ENCODE measurements at regions not wholly inside any gene's neighbourhood (a gene's known extent, or its start where the extent isn't known, plus 50 kb on each side); places are given as distances from the start of the nearest gene placed in this dataset.

DNA sequence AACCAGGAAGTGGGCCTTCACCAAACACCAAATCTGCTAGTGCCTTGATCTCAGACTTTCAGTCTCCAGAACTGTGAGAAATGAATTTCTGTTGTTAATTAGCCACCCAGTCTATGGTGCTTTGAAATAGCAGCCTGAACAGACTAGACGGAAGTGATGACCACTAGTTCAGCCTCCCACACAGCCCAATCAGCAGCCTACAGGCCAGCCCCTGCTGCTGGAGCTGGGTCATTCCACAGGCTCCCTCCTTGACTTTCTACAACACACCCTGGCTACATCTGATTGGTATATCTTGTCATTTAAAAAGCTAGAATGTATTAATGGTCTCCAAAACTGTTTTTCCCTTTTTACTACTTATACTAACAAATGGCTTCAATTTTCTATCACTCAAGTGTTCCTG lies 277.2 kb upstream of the TAC1 start:
- Histone ChIP-seq H3K9me3 (no peaks in the 10 kb centered on the region), H3K36me3 (ENCODE audit: low read depth) (no peaks in the 10 kb centered on the region), H3K4me1 (ENCODE audit: low read depth) (no peaks in the 10 kb centered on the region), H3K4me3 (no peak overlapping the region)
- ATAC-seq (no peak), DNase-seq (no peak)
- intact Hi-C loops (cut with DNase I, micrococcal nuclease): no loop called here
- TF ChIP-seq, protein P1, sequence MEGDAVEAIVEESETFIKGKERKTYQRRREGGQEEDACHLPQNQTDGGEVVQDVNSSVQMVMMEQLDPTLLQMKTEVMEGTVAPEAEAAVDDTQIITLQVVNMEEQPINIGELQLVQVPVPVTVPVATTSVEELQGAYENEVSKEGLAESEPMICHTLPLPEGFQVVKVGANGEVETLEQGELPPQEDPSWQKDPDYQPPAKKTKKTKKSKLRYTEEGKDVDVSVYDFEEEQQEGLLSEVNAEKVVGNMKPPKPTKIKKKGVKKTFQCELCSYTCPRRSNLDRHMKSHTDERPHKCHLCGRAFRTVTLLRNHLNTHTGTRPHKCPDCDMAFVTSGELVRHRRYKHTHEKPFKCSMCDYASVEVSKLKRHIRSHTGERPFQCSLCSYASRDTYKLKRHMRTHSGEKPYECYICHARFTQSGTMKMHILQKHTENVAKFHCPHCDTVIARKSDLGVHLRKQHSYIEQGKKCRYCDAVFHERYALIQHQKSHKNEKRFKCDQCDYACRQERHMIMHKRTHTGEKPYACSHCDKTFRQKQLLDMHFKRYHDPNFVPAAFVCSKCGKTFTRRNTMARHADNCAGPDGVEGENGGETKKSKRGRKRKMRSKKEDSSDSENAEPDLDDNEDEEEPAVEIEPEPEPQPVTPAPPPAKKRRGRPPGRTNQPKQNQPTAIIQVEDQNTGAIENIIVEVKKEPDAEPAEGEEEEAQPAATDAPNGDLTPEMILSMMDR (IDR thresholded peaks at IDR 0.05): no peak

DNA sequence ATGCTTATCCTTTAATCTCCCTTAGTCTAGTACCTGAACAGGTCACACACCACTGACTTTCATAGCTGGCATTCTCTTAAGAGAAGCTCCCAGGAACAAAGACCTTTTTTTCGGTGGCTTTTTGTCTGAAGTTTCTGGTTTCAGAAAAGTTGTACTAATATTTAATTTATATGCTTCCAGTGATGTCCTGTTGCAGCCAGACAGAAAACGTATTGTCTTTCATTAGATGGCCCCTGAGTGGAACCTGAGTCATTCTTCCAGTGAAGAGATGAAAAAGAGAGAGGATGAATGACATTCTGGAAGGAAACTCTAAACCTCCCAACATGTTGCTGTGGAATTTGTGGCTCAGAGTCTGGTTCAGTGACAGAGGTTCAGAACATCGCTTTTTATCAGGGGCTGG lies 274.8 kb upstream of the TAC1 start:
- DNase-seq: no peak
- peaks cover 8% of the 10 kb centered on the region for H3K9me3 ChIP-seq
- intact Hi-C loops (cut with DNase I, micrococcal nuclease): no loop called here
- H3K4me1 ChIP-seq (ENCODE audit: low read depth): no peaks in the 10 kb centered on the region
- TF ChIP-seq, protein P1 (IDR thresholded peaks at IDR 0.05): no peak
- ATAC-seq: no peak
- H3K4me3 ChIP-seq: no peak overlapping the region
- H3K36me3 ChIP-seq (ENCODE audit: low read depth): no peaks in the 10 kb centered on the region

DNA sequence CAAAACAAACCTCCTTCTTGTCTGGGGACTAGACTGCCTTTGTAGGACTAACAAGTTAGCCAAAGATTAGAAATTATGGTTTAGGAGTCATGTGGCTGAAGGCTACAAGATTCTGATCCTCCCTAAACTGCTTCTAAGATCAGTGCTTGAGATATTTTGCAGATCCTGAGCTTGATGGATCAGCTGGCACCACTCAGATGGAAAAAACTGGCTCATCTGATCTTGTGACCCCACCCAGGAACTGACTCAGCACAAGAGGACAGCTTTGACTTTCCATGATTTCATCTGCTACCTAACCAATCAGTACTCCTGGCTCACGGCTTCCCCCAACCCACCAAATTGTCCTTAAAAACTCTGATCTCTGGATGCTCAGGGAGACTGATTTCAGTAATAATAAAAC lies 271.5 kb upstream of the TAC1 start:
- TF ChIP-seq, protein P1 (IDR thresholded peaks at IDR 0.05): no peak
- H3K4me1 ChIP-seq (ENCODE audit: low read depth): no peaks in the 10 kb centered on the region
- H3K36me3 ChIP-seq (ENCODE audit: low read depth): no peaks in the 10 kb centered on the region
- ATAC-seq (no peak), DNase-seq (no peak)
- H3K4me3 ChIP-seq: no peak overlapping the region
- intact Hi-C loops (cut with DNase I, micrococcal nuclease): no loop called here
- peaks cover 10% of the 10 kb centered on the region for H3K9me3 ChIP-seq

DNA sequence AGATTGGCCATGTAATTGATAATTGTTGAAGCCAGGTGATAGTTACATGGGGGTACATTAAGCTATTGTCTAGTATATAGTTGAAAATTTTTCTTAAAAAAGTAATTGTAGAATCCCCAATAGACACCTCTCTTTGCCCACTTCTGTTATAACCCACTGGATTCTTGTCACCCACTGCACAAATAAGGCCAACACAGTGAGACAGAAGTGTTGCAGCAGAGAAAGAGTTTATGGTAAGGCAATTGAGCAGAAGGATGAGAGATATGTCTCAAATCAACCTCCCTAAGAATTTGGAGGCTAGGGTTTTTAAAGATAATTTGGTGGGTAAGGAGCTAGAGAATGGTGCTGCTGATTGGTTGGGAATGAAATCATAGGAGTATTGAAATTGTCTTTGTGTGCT lies 270.3 kb upstream of the TAC1 start:
- intact Hi-C loops (cut with DNase I, micrococcal nuclease): no loop called here
- no peaks in the 10 kb centered on the region for H3K36me3 ChIP-seq (ENCODE audit: low read depth)
- TF ChIP-seq, protein P1 (IDR thresholded peaks at IDR 0.05): no peak
- no peak overlapping the region for H3K4me3 ChIP-seq
- H3K9me3 ChIP-seq: peaks cover 10% of the 10 kb centered on the region
- no peaks in the 10 kb centered on the region for H3K4me1 ChIP-seq (ENCODE audit: low read depth)
- no peak for DNase-seq
- no peak for ATAC-seq

DNA sequence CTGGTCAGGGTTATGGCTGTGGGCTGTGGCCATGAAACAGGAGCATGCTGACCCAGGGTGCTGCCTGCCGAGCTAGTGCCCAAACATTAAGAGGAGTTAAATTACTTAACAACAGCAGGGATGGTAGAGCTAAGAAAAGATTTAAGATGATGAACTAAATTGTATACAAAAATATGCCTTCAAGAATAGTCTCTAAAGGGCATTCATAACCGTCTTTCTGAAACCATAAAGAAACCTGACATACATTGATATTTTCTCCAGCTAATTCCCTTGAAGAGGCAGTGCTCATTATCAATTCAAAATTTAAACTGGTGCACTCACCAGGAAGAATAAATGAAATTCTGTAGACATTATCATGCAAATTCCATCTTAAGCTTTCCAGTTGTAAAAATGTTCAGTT lies 265.8 kb upstream of the TAC1 start:
- H3K4me1 ChIP-seq (ENCODE audit: low read depth): no peaks in the 10 kb centered on the region
- intact Hi-C loops (cut with DNase I, micrococcal nuclease): no loop called here

More for the DNA sequence above, 265.8 kb upstream of the TAC1 start:
- TF ChIP-seq, protein P1 (IDR thresholded peaks at IDR 0.05): no peak
- Histone ChIP-seq H3K36me3 (ENCODE audit: low read depth) (no peaks in the 10 kb centered on the region), H3K4me3 (no peak overlapping the region), H3K9me3 (peaks cover 10% of the 10 kb centered on the region)
- DNase-seq (no peak), ATAC-seq (no peak)

All from mucosa of descending colon (tissue), 3 donors.